GM21367 (cell line): ENCODE measurements at regions not wholly inside any gene's neighbourhood (a gene's known extent, or its start where the extent isn't known, plus 50 kb on each side); places are given as distances from the start of the nearest gene placed in this dataset.
"Not testable (repeated sequence)": the region's sequence is repeated elsewhere in the genome, so short reads cannot be mapped to it uniquely, and the experiment has no call there.

Experiments used
- ATAC-seq: cut with Tn5 transposase; IDR thresholded peaks from one replicate; pipeline ENCODE4 v1.9.1; 2021; ENCODE audit not compliant: unreplicated experiment

DNA sequence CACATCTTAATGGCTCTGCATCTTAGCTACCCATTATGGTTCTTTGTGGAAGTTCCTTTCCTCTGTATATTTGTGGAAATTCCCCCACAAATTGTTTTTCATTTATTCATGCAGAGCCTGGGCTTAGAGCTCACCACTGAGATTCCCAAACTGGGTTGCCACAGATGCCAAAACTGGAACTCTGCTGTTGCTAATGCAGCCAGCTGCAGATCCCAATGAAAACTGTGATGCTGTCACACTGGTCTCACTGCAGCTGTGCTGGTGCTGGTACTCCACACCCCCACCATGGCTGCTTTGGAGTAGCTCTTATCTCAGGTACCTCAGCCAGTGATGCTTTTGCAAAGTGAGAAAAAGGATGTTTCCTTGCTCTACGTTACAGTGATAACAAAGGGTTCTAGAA lies 87.7 kb downstream of the DCK start:
- ATAC-seq: no peak

DNA sequence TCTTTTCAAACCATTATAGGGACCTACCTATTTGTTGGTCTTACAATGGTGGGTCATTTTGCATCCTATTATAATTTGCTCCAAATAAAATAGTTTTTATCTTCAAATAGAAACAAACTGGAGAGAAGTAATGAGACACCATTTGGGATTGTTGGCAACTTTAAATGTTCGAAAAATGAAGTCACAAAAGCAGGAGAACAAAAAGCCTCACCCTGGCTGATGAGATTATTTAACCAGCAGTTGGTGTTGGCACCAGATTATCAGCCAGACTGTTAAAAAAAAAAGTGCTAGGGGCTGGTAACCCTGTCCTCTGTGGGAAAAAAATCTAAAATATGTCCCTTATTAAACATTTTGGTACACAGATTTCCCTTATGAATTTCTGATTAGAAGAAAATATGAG lies 100.3 kb downstream of the DCK start:
- ATAC-seq: no peak

DNA sequence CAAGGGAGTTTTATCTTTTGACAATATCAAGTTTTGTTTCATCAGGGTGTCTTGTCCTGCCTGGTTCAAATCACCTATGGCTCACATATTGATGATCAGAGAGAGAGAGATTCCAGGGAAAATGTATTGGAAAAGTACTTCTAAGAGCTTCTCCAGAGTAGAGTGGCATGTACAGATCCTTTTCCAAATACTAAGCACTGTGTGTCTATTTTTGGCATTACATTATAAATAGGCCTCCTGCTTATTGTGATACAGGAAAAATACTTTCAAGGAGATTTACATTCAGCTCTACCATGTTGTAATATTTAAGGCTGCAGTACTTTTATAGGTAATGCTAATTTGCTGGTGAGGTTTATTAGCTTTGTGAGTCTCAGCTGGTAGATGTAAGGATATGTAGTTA lies 100.8 kb downstream of the DCK start:
- no peak for ATAC-seq

DNA sequence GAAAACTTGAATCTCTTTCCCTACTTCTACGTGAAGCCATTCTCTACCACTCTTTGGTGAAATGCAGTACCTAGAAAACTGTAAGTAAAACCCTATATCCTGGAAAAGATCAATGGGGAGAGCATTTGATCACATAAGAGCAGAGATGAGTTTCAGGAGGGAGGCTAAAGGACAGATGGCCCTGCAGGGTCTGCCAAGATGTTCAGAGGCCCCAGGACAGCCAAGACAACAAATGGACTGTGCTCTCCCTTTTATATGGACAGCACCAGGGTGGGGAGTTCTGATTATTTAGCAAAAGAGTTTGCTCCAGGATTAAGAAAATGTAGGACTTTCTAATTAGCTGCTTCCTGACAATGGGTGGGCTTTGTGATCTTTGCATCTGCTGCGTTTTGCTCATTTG lies 101.7 kb downstream of the DCK start:
- ATAC-seq: no peak

DNA sequence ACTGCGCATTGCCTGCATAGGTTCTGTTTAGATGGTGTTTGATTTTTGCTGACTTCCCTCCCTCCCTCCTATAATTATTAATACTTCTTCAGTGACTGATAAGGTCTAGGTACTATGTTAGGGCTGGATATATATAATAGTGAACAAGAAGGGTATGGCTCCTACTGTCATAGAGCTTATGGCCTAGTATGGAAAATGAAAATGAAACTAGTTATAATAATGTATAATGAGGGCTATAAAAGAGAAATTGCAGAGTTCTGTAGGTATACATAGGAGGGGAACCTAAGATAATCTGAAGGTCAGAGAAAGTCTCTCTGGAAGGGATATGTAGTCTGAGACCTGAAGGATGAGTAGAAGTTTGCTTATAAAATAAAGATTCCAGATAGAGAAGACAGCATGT lies 102.1 kb downstream of the DCK start:
- ATAC-seq: no peak

DNA sequence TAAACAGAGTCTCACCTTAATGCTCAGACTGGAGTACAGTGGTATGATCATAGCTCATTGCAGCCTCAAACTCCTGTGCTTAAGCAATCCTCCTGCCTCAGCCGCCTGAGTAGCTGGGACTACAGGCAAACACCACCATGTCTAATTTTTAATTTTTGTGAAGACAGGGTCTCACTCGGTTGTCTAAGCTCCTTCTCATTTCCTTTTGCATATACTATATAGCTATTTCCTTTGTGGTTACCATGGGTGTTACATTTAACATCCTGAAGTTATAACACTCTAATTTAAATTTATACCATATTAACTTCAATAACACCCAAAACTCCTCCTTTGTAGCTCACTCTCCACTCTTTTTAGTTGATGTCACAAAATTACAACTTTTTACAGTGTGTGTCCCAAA lies 114.3 kb downstream of the DCK start:
- ATAC-seq: no peak

DNA sequence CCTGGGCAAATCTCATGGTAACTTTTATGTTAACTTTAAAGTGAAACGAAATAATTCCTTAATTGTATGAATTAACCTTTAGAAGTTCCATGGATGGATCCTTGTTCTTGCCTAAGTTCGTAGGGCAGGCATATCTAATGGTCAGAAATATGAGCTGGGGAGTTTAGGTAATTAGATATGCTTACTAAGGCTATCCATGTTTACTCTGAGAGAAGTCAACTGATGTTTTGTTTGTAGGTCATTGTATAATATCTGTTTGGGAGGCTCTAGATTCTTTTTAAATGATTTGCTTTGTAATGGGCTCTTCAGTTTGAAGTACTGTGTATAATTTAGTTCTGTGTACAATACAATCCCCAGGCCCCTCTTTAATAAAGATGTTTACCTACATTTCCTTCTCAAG lies 117.0 kb downstream of the DCK start:
- ATAC-seq: no peak

DNA sequence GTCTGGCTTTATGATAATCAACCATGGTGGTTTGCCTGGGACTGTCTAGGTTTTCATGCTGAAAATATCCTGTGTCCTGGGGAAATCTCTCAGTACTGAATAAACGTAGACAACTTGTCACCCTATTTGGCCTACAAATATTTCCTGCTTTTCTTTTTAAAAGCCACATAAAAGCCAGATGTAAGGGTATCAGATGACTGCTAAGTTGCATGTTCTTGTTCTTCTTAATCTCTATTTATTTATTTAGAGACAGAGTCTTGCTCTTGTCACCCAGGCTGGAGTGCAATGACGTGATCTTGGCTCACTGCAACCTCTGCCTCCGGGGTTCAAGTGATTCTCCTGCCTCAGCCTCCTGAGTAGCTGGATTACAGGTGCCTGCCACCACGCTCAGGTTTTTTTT lies 117.7 kb downstream of the DCK start:
- not testable (repeated sequence) for ATAC-seq

DNA sequence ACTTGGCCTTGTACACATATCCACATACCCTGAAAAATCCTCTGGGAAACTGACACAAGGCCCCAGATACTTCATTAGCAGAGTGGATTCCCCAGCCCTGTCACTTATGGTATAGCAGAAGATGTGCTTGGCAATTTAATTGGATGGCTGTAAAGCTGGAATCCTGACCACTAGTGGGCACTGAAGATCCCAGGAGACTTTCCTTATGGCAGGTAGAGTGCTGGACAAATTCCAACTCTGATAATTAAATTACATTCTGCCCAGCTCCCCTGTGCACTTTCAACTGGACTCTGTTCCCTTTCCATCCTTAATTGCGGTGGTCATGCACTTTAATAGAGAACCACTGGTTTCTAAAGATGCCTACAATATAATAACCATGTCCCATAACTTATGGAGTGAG lies 119.8 kb downstream of the DCK start:
- no peak for ATAC-seq

DNA sequence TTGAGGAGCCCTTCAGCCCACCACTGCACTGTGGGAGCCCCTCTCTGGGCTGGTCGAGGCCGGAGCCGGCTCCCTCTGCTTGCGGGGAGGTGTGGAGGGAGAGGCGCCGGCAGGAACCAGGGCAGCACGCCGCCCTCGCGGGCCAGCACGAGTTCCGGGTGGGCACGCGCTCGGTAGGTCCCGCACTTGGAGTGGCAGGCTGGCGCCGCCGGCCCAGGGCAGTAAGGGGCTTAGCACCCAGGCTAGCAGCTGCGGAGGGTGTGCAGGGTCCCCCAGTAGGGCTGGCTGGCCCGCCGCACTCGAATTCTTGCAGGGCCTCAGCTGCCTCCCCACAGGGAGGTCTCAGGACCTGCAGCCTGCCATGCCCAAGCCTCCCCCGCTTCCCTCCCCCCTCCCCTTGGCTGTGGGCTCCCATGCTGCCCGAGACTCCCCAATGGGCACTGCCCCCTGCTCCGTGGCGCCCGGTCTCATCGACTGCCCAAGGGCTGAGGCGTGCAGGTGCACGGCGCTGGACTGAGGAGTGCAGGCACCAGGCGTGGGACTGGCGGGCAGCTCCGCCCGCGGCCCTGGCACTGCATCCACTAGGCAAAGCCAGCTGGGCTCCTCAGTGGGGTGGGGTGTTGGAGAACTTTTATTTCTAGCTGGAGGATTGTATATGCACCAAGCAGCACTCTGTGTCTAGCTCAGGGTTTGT lies 127.5 kb downstream of the DCK start:
- ATAC-seq: no peak

DNA sequence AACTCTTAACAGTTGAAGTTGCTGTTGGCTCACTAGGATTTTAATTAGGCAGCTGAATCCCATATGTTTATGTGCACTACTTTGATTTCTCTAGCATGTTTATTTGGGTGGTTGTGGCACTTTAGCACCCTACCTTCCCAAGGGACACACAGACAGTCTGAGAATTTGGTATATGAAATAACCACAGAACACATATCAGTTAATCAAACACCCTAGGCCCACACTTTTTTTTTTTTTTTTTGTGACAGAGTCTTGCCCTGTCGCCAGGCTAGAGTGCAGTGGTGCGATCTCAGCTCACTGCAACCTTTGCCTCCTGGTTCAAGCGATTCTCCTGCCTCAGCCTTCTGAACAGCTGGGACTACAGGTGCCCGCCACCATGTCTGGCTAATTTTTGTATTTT lies 130.5 kb downstream of the DCK start:
- ATAC-seq: no peak

DNA sequence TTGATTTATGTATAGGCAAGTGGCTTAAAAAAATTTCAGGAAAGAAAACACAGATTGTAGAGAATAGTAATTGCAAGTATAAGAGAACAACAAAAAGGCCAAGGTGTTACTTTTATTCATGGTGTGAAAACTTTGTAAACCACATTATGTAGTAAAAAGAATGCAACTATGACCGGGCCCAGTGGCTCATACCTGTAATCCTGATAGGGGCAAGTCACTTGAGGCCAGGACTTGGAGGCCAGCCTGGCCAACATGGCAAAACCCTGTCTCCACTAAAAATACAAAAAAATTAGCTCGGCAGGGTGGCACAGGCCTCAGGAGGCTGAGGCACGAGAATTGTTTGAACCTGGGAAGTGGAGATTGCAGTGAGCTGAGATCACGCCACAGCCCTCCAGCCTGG lies 131.7 kb downstream of the DCK start:
- no peak for ATAC-seq

DNA sequence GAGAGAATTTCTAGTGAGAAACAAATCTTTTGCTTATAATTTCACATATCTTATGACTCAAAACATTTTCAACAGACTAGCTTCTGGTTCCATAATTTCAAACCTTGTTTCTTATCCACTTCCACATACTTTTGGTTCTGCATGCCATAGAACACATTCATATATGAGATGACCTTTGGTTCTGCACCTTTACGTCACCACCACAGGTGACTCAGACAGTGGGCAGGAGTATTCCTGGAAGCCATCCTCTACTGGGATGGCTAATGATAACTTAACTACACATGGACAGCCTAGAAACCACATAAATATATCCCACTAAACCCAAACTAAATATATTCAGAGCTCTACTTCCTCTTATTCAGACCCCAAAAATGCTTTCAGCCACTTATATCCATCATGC lies 133.3 kb downstream of the DCK start:
- ATAC-seq: no peak

DNA sequence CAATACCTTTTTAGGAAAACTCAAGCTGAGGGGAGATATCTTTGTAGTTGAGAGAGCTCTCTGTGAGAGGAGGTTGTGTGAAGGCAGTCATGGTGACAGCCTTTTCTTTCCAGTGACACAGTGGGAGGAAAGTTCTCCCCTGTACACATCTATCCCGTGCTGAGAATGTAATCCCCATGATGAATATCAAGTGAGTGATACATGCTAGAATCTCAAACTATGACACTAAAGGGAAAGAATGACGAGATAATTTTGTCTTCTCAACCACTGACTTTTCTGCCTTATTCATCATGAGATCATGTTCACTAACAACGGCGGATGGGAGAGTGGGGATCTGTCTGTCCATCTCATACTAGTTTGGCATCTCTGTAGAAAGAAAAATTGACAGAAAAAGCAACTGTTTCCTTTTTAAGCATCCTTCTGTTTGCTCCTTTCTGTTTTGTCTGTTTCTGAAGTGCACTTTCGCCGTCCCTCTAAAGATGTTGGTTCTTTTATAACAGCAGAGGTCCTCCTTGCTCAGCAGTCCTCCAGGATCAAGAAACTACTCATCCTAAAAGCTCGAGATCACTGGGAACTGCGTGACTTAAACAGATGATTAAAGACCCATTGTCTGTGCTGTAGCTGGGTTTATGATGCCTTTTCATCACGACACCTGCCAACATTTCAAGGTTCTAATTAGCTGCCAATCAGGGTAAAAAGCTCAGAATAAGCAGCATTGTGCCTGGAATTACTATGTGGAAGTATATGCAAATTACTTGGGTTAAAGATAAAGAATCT lies 137.6 kb downstream of the DCK start:
- no peak for ATAC-seq

DNA sequence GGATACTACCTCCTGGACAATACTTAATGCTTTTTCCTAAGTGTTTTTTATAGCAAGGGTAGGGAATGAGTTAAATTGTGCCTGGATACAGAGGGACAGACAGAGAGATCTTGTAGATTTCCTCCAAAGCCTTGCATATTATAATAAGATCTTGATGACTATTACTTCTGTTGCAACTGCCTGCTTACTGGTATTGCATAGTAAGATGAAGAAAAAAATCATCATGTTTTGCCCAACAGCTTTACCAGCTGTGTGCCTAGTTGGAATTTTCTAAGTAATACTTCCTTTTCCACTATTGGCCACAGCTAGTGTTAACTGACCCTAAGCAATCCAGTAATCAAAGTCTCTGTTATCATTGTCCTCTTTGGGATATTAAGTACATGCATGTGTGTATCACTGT lies 139.0 kb downstream of the DCK start:
- ATAC-seq: no peak

DNA sequence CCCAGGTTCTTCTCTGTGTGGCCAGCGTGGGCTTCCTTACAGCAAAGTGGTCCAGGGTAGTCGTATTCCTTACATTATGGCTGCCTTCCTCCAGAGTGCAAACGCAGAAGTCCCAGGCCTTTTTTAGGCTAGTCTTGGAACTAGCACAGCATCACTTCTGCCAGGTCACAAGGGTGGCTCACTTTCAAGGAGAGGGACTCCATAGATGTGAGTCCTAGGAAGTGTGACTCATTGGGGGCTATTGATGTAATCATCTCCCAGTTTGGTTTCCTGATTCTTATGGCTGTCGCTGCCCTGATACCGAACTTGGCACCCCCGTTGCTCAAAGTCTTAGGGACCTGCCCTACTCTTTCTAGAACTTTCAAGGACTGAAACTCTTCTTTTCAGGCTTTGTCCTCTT lies 140.0 kb downstream of the DCK start:
- ATAC-seq: no peak

DNA sequence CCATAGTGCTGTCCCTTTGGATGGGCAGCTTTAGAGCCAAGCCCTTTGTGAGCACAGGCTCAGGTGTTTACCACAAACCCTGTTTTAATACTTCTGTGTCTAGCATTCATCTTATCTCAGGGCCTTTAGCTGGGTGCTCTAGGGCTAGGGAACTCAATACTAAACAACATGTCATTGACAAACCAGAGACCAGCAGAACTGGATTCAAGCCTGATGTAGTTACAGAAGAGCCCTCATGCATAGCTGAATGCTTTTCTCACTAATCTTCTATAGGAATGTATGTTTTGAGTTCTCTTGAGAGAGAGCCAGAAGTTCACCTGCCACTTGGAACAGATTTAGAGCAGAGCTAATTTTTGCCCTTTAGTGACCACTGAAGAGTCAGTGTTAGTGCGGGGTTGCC lies 142.6 kb downstream of the DCK start:
- ATAC-seq: no peak

DNA sequence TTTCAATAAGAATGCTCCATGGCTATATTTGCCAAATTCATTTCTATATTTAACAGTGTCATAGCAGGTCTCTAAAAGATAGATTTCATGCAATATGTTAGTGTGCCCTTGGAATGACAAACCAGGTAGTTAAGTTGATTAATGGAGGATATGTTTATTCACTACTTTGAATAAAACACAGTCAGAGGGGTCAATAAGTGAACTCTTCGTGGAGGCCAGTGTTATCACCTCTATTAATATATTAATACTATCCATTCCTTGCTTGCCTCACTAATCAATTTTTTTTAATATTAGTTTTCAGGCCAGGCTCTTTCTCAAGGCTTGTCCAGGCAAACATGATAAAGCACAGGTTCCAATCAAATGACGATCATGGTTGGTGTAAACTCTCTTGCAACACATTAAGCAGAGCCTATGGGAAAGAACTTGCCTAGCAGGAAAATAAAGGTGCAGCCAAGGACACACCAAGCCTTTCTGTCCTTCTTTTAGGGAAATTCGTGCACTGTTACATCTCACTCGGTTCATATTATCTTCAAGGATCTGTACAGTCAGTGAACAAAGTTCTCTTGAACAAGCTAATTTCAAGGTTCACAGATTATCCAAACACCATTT lies 144.7 kb downstream of the DCK start:
- no peak for ATAC-seq

DNA sequence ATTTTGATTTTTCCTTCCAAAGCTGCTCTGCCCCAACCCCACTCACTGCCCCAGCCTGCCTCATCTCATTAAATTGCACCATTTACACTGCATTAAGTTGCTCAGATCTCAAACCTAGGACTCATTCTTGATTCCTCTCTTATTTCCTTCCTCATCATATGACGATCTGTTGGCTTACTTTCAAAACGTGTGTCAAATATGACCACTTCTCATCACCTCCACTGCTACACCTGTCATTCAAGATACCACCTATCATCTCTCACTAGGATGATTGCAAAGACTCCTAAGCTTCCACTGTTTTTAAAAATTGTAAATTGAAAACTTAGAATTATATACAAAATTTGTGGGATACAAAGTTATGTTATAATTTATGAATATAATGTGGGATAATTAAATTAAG lies 147.1 kb downstream of the DCK start:
- ATAC-seq: no peak

DNA sequence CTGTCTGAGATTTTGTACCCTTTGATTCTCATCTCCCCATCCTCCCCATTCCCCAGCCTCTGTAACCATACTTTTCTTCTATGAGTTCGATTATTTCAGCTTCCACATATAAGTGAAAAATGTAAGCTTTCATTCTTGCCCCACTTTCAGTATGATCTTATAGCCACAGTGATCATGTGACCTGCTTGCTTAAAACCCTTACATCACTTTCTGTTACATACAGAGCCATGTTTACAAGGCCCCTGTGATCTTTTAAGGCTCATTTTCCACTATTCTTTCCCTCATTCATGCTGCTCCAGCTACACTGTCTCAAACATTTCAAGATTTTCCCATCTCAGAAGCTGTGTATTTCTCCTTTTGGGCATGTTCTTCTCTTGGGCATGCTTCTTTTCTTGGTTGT lies 147.7 kb downstream of the DCK start:
- ATAC-seq: no peak

DNA sequence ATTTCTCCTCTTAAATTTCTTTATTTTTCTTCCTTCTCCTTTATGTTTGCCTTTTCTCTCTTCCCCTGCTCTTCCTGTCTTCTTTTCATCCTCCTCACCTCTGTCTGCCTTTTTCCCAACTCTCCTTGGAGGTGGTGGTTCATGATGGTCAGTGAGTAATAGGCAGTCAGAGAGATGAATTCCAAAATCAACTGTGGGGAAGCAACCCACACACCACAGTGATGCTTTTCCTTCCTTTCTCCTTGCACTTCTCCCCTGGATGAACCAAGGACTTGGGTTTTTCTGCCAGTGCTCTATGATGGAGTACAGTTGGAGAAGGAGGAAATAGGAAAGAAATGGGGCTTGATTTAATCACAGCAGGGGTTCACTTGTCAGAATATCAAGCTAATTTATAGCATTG lies 153.8 kb downstream of the DCK start:
- no peak for ATAC-seq

DNA sequence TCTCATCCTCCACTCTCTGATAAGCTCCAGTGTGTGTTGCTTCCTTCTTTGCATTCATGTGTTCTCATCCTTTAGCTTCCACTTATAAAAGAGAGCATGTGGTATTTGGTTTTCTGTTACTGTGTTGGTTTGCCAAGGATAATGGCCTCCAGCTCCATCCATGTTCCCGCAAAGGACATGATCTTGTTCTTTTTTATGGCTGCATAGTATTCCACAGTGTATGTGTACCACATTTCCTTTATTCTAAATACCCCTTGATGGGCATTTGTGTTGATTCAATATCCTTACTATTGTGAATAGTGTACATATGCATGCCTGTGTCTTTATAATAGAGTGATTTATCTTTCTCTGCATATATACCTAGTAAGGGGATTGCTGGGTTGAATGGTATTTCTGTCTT lies 155.1 kb downstream of the DCK start:
- no peak for ATAC-seq
